Liver (tissue), 3 donors: ENCODE measurements at regions not wholly inside any gene's neighbourhood (a gene's known extent, or its start where the extent isn't known, plus 50 kb on each side); places are given as distances from the start of the nearest gene placed in this dataset.

Experiments
- ATF3 ChIP-seq: IDR thresholded peaks from 2 replicates; pipeline ENCODE4 v1.6.1; 2016; ENCODE audit warnings: antibody characterized with exemption
- EGR1 ChIP-seq, 2 donors: IDR thresholded peaks; 2 replicates each; pipeline ENCODE4 v1.6.1; 2016 to 2018; ENCODE audit warnings: antibody characterized with exemption in 2 of 2, low read depth in 2 of 2
- FOXA1 ChIP-seq: IDR thresholded peaks from 2 replicates; pipeline ENCODE4 v1.6.1; 2016; ENCODE audit warnings: antibody characterized with exemption
- GABPA ChIP-seq, 2 donors: IDR thresholded peaks in 1 of 2; conservative IDR thresholded peaks in 1 of 2; 2 replicates each; pipeline ENCODE4 v1.6.1; 2016; ENCODE audit warnings: antibody characterized with exemption in 2 of 2, mild to moderate bottlenecking in 1 of 2, moderate library complexity in 1 of 2
- HNF4A ChIP-seq, 2 donors: conservative IDR thresholded peaks; 2 replicates each; pipeline ENCODE4 v1.6.1; 2016; ENCODE audit warnings: antibody characterized with exemption in 2 of 2, mild to moderate bottlenecking in 2 of 2
- HNF4G ChIP-seq: IDR thresholded peaks from 2 replicates; pipeline ENCODE4 v1.6.1; 2016; ENCODE audit warnings: antibody characterized with exemption
- MAX ChIP-seq: IDR thresholded peaks from 2 replicates; pipeline ENCODE4 v1.6.1; 2016; ENCODE audit warnings: antibody characterized with exemption
- RAD21 ChIP-seq, 2 donors: IDR thresholded peaks; 2 replicates each; pipeline ENCODE4 v1.6.1; 2016; ENCODE audit warnings: antibody characterized with exemption in 2 of 2, mild to moderate bottlenecking in 2 of 2
- SP1 ChIP-seq: IDR thresholded peaks from 2 replicates; pipeline ENCODE4 v1.6.1; 2018; ENCODE audit warnings: antibody characterized with exemption, mild to moderate bottlenecking
- TAF1 ChIP-seq: conservative IDR thresholded peaks from 2 replicates; pipeline ENCODE4 v1.6.1; 2016; ENCODE audit warnings: antibody characterized with exemption, mild to moderate bottlenecking
- YY1 ChIP-seq: IDR thresholded peaks from 2 replicates; pipeline ENCODE4 v1.6.1; 2016; ENCODE audit warnings: antibody characterized with exemption, mild to moderate bottlenecking
- ZBTB33 ChIP-seq: IDR thresholded peaks from 2 replicates; pipeline ENCODE4 v1.6.1; 2016; ENCODE audit warnings: antibody characterized with exemption
- TF ChIP-seq, protein P1 (sequence below): fragments of 150-350 bp; IDR thresholded peaks from 2 replicates; pipeline ENCODE4 v1.5.1; 2017; ENCODE audit warnings: improper control_type of control experiment, low read depth, low read length; ENCODE audit not compliant: missing input control
- TF ChIP-seq, protein P2 (sequence below): IDR thresholded peaks from 2 replicates; pipeline ENCODE4 v1.6.1; 2016; ENCODE audit warnings: antibody characterized with exemption, mild to moderate bottlenecking
- donor health status: healthy.
- donor health status: healthy.

DNA sequence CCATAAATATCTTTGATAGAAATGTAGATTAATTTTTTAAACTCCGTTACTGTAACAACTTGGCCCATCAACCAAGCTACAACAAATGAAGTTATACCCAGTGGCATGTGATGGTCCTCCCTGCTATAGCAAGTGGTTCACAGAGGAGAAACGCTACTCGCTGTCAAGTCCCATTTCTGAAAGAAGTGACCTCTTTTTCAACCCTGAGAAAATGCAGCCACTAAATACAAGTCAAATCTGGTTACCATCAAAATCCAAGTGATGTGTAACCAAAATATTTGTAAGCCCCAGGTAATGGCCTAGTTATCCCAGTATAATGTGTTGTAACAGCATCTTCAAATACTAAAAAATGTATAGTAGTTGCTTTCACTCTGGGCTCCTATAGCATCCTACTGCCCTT lies 151.8 kb downstream of the MIS18A start:
- TF ChIP-seq, protein P1, sequence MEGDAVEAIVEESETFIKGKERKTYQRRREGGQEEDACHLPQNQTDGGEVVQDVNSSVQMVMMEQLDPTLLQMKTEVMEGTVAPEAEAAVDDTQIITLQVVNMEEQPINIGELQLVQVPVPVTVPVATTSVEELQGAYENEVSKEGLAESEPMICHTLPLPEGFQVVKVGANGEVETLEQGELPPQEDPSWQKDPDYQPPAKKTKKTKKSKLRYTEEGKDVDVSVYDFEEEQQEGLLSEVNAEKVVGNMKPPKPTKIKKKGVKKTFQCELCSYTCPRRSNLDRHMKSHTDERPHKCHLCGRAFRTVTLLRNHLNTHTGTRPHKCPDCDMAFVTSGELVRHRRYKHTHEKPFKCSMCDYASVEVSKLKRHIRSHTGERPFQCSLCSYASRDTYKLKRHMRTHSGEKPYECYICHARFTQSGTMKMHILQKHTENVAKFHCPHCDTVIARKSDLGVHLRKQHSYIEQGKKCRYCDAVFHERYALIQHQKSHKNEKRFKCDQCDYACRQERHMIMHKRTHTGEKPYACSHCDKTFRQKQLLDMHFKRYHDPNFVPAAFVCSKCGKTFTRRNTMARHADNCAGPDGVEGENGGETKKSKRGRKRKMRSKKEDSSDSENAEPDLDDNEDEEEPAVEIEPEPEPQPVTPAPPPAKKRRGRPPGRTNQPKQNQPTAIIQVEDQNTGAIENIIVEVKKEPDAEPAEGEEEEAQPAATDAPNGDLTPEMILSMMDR, result no peak
- TF ChIP-seq ATF3 (no peak), TAF1 (no peak), YY1 (no peak), MAX (no peak), EGR1 (IDR thresholded peaks at IDR 0.05; ENCODE audit: low read depth in 2 of 2) (no peak), GABPA (IDR thresholded peaks at IDR 0.05 in 1 of 2, conservative IDR thresholded peaks at IDR 0.05 in 1 of 2) (no peak), RAD21 (IDR thresholded peaks at IDR 0.05) (no peak), FOXA1 (no peak), ZBTB33 (no peak), HNF4G (no peak), HNF4A (conservative IDR thresholded peaks at IDR 0.05) (no peak), SP1 (no peak)
- TF ChIP-seq, protein P2, sequence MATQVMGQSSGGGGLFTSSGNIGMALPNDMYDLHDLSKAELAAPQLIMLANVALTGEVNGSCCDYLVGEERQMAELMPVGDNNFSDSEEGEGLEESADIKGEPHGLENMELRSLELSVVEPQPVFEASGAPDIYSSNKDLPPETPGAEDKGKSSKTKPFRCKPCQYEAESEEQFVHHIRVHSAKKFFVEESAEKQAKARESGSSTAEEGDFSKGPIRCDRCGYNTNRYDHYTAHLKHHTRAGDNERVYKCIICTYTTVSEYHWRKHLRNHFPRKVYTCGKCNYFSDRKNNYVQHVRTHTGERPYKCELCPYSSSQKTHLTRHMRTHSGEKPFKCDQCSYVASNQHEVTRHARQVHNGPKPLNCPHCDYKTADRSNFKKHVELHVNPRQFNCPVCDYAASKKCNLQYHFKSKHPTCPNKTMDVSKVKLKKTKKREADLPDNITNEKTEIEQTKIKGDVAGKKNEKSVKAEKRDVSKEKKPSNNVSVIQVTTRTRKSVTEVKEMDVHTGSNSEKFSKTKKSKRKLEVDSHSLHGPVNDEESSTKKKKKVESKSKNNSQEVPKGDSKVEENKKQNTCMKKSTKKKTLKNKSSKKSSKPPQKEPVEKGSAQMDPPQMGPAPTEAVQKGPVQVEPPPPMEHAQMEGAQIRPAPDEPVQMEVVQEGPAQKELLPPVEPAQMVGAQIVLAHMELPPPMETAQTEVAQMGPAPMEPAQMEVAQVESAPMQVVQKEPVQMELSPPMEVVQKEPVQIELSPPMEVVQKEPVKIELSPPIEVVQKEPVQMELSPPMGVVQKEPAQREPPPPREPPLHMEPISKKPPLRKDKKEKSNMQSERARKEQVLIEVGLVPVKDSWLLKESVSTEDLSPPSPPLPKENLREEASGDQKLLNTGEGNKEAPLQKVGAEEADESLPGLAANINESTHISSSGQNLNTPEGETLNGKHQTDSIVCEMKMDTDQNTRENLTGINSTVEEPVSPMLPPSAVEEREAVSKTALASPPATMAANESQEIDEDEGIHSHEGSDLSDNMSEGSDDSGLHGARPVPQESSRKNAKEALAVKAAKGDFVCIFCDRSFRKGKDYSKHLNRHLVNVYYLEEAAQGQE, result no peak
